ENCODE measurements at regions not wholly inside any gene's neighbourhood (a gene's known extent, or its start where the extent isn't known, plus 50 kb on each side); places are given as distances from the start of the nearest gene placed in this dataset.
"Not testable (repeated sequence)": the region's sequence is repeated elsewhere in the genome, so short reads cannot be mapped to it uniquely, and the experiment has no call there.

DNA sequence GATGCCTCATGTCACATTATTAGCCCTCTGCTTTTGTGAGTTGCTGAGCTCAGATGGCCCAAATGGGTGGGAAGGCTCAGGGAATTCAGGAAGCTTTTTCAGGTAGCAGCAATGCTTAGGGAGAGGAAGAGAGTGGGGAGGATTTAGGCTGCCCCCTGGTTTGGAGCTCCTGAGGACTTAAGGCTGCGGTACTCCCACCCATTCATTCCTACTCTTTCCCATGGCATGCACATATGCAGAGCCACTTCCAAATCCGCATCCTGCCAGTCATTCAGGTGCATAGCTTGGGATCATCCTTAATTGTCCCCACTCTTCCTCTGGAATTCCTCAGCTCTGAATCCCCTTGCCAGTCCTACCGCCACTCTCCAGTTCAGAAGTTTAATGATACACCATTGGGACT is 343.1 kb upstream of the FRG2C start:
- no peak for DNase-seq (ENCODE audit: low read depth)

- not testable (repeated sequence) for DNase-seq (ENCODE audit: low read depth)
Measured at GRCh38 chr3:75323936-75324335, 340.2 kb upstream of the FRG2C start.

DNA sequence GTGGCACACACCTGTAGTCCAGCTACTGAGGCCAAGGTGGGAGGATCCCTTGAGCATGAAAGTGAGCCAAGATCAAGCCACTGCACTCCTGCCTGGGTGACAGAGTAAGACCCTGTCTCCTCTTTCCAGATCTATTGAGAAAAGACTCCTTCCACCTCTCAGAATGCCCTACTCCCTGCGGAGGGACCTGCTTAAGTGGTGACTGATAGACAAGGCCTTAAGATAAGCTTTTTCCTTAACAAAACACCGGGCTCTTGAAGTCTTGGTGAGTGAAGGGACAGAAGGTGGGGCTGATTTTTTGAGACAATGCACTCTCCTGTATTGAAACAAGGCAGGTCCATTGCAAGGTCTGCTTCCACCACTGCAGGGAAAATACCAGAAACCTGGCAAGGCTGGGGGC is 338.4 kb upstream of the FRG2C start:
- DNase-seq (ENCODE audit: low read depth) = no peak

DNA sequence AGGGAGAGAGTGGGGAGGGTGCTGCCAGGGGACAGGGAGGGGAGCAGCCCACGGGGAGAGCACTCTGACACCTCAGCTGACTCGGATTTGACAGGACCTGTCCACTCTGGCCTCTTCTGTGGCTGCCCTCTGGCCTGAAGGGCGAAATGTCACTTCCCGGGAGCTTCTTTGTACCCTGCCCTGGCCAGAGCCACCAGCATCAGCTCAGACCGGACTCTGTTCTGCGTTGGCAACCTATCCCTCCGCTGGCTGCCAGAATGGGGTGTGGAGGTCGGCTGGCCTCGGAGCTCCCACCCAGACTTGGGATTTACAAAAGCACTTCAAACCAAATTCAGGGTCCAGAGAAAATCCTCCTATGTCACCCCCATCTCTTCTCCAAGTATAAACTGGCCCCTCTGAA is 336.7 kb upstream of the FRG2C start:
- DNase-seq (ENCODE audit: low read depth) = no peak

GRCh38 chr3:75329476-75330097 is 334.5 kb upstream of the FRG2C start:
- no peak for DNase-seq (ENCODE audit: low read depth)

GRCh38 chr3:75330446-75330845 is 333.7 kb upstream of the FRG2C start:
- not testable (repeated sequence) for DNase-seq (ENCODE audit: low read depth)

DNA sequence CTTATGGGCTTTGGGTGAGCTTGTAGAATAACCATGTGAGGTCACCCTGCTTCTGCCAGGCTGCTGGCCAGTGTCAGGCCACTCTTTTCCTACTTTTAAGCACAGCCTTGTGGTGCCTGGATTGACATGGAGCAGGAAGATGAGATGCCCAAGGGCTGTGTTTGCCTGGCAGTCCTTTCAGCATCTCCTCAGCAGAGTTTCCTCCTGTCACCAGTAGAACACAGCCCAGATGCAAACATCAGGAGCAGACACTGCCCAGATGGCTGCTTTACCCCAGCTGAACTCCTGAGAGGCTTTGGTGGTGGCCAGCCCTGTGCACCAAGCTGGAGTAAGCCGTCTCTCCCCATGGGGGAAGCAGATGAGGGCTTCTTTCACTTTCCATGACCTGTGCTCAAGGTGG is 332.0 kb upstream of the FRG2C start:
- DNase-seq (ENCODE audit: low read depth) = not testable (repeated sequence)

DNA sequence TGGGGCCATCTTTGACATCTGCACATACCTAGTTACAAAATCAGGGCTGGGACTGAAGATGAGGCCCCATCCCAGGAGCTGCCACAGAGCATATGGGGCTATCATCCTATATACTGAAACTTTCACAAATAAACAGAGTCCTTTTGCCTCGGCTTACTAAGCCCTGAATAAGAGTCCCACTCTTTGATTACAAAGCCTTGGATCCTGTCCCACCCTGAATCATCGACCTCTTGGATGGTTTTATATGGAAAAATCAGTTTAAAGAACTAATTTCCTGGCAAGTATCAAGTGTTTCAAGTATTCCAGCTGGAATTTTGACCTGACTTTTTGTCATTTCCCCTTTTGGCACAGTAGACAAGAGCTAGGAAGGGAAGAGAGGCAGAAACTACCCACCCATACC is 331.3 kb upstream of the FRG2C start:
- peak; percentile 10 for DNase-seq (ENCODE audit: low read depth)

- DNase-seq (ENCODE audit: low read depth) = no peak
Measured at GRCh38 chr3:75334299-75334698, 329.8 kb upstream of the FRG2C start.

GRCh38 chr3:75337226-75337900 is 326.8 kb upstream of the FRG2C start:
- DNase-seq (ENCODE audit: low read depth) = no peak

DNA sequence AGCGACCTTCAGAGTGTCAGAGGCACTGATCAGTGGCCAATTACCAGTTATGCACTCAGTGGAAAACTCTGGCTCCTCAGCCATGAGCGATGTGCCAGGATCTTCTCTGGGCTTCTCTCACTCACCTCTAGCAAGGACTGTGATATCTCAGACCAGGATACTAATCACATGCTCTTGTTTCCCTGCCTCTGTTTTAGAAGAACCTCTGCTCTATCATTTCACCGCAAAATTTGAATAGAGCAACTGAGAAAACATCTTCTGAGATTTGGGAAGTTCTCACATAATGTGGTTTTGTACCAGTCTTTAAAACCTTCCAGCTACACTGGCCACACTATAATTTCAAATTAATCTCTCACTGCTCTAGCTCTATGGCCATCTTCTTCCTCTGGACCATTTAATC is 325.8 kb upstream of the FRG2C start:
- no peak for DNase-seq (ENCODE audit: low read depth)

- no peak for DNase-seq (ENCODE audit: low read depth)
Measured at GRCh38 chr3:75341324-75342067, 322.6 kb upstream of the FRG2C start.

GRCh38 chr3:75342425-75342824 is 321.7 kb upstream of the FRG2C start:
- DNase-seq (ENCODE audit: low read depth) = no peak

DNA sequence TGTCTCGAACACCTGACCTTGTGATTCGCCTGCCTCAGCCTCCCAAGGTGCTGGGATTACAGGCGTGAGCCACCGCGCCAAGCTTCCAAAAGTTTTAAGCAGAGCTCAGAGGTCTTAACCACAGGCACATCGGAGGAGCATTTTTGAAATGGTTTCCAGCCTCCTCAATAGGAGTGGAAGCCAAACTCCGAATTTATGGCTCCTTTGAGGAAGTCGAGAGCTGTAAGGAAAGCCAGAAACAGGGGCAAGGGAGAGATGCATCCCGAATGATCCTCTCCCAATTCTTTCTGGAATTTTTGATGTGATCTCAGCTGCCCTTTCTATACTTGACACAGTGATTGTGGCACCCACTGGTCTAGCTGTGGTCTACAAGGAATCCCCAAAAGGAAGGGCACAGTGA is 313.6 kb upstream of the FRG2C start:
- DNase-seq (ENCODE audit: low read depth) = not testable (repeated sequence)

DNA sequence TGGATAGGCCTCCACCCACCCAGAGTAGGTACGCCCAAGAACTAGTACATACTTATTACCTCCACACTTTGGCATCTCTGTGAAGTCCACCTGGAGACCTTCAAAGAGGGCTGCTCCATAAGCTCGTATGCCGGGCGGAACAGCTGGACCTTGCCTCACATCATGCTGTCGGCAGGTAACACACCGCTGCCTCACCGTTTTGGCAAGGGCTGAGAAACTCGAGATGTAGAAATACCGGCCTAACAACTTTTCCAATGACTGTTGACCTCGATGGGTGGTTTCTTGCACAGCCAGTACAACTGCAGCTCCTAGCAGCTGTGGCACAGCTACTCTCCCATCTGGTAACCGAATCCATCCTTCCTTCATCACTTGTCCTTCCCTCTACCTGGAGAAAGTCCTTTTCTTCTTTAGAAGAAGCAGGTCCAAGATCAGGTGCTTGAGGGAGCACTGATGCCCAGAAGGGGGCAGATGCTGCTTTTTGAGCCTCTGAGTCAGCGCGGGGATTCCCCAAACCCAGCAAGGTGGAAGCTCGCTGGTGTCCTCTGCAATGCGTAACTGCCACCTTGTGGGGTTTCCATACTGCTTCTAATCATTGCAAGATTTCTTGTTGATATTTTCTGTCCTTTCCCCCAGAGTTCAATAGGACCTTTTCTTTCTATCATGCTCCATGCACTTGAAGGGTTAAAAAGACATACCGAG is 301.9 kb upstream of the FRG2C start:
- not testable (repeated sequence) for DNase-seq (ENCODE audit: low read depth)

GRCh38 chr3:75372964-75373363 is 291.2 kb upstream of the FRG2C start:
- peak; percentile 8 for DNase-seq (ENCODE audit: low read depth)

DNA sequence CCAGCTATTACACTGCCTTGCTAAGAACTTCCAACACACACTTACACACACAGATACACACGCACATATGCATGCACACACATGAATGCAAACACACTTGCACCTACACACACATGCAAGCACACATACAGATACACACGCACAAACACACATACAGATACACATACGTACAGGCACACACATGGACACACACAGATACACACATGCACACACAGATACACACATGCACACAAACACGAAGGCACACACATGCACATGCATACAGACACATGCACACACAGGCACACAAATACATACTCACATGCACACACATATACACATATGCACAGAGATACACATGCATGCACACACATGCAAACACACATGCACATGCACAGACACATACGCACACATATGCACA is 284.3 kb upstream of the FRG2C start:
- not testable (repeated sequence) for DNase-seq (ENCODE audit: low read depth)

GRCh38 chr3:75380276-75380771 is 283.8 kb upstream of the FRG2C start:
- no peak for DNase-seq (ENCODE audit: low read depth)

DNA sequence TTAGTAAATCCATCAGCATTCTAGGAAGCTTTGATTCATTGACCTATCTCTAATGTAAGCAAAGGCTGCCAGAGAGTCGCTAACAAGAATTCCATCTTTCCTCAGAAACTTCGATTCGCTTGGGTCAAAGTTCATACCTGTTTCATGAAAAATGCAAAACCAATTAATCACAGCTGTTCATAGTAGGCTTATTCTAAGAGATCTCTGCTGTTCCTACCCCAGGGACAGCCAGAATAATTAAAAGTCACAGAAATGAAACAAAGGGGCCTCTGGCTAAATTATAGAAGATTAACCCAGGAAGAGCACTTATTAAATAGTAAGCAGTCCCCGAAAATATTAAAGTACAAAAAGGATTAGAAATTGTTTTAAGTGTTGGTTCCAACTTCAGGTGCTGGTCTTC is 280.1 kb upstream of the FRG2C start:
- not testable (repeated sequence) for DNase-seq (ENCODE audit: low read depth)

- DNase-seq (ENCODE audit: low read depth) = peak; percentile 6
Measured at GRCh38 chr3:75388486-75389124, 275.5 kb upstream of the FRG2C start.

GRCh38 chr3:75393288-75393694 is 270.8 kb upstream of the FRG2C start:
- not testable (repeated sequence) for DNase-seq (ENCODE audit: low read depth)

- DNase-seq (ENCODE audit: low read depth) = not testable (repeated sequence)
Measured at GRCh38 chr3:75394102-75394501, 270.0 kb upstream of the FRG2C start.

Data from GM04504 (cell line).